HG02623 (cell line): ENCODE measurements at regions not wholly inside any gene's neighbourhood (a gene's known extent, or its start where the extent isn't known, plus 50 kb on each side); places are given as distances from the start of the nearest gene placed in this dataset.

Experiments
- ATAC-seq: cut with Tn5 transposase; IDR thresholded peaks from one replicate; pipeline ENCODE4 v1.9.1; 2021; ENCODE audit warnings: moderate library complexity; ENCODE audit not compliant: unreplicated experiment

GRCh38 chr1:58380345-58380744, 166.2 kb downstream of the OMA1 start:
- ATAC-seq = no peak

- ATAC-seq = no peak
Observed at GRCh38 chr1:58367217-58367616, 179.3 kb downstream of the OMA1 start.

GRCh38 chr1:58365328-58365727, 181.2 kb downstream of the OMA1 start:
- ATAC-seq = no peak

- no peak for ATAC-seq
Observed at GRCh38 chr1:58363585-58363984, 182.9 kb downstream of the OMA1 start.

- no peak for ATAC-seq
Observed at GRCh38 chr1:58361134-58361533, 185.4 kb downstream of the OMA1 start.

GRCh38 chr1:58358346-58358745, 188.2 kb downstream of the OMA1 start:
- no peak for ATAC-seq

GRCh38 chr1:58356402-58356801, 190.1 kb downstream of the OMA1 start:
- no peak for ATAC-seq

GRCh38 chr1:58353168-58353567, 193.4 kb downstream of the OMA1 start:
- ATAC-seq = no peak

- no peak for ATAC-seq
Observed at GRCh38 chr1:58352476-58353092, 193.9 kb downstream of the OMA1 start.

- ATAC-seq = no peak
Observed at GRCh38 chr1:58346036-58346355, 200.5 kb downstream of the OMA1 start.

- ATAC-seq = no peak
Observed at GRCh38 chr1:58345215-58346035, 201.1 kb downstream of the OMA1 start.

- ATAC-seq = no peak
Observed at GRCh38 chr1:58340185-58340584, 206.3 kb downstream of the OMA1 start.

- ATAC-seq = no peak
Observed at GRCh38 chr1:58338081-58338480, 208.4 kb downstream of the OMA1 start.

- ATAC-seq = no peak
Observed at GRCh38 chr1:58333511-58333910, 213.0 kb downstream of the OMA1 start.

GRCh38 chr1:58331156-58331555, 215.4 kb downstream of the OMA1 start:
- no peak for ATAC-seq

GRCh38 chr1:58325866-58326265, 220.7 kb downstream of the OMA1 start:
- no peak for ATAC-seq

GRCh38 chr1:58324558-58324957, 222.0 kb downstream of the OMA1 start:
- ATAC-seq = no peak

- no peak for ATAC-seq
Observed at GRCh38 chr1:58318157-58319005, 228.1 kb downstream of the OMA1 start.

- ATAC-seq = no peak
Observed at GRCh38 chr1:58317694-58318093, 228.8 kb downstream of the OMA1 start.

GRCh38 chr1:58317086-58317485, 229.4 kb downstream of the OMA1 start:
- ATAC-seq = no peak

- no peak for ATAC-seq
Observed at GRCh38 chr1:58316141-58316540, 230.4 kb downstream of the OMA1 start.
